Ovary (tissue), 7 donors: ENCODE measurements at regions not wholly inside any gene's neighbourhood (a gene's known extent, or its start where the extent isn't known, plus 50 kb on each side); places are given as distances from the start of the nearest gene placed in this dataset.

Source experiments
- DNase-seq, 5 donors: peaks; one replicate each; pipeline ENCODE4 v3.0.0-alpha.2; 2019 to 2020
- H3K27ac ChIP-seq, 2 donors: fragments of 200-600 bp; one replicate each; pipeline versions ENCODE4 v1.5.1 to v1.8.0; 2019 to 2022
- H3K27me3 ChIP-seq: fragments of 200-600 bp; one replicate; pipeline ENCODE4 v1.8.0; 2022
- H3K36me3 ChIP-seq: fragments of 200-600 bp; sonication (generic); one replicate; pipeline ENCODE4 v1.5.1; 2019
- H3K4me1 ChIP-seq: one replicate; pipeline ENCODE4 v1.8.1; 2013; ENCODE audit warnings: mild to moderate bottlenecking, moderate library complexity; ENCODE audit not compliant: insufficient read depth
- H3K4me3 ChIP-seq: fragments of 200-600 bp; sonication (generic); one replicate; pipeline ENCODE4 v1.5.1; 2017
- H3K9me3 ChIP-seq, 2 donors: fragments of 200-600 bp in 1 of 2; sonication (generic) in 1 of 2; one replicate each; pipeline versions ENCODE4 v1.5.1 to v1.8.1; 2013 to 2019; ENCODE audit warnings: mild to moderate bottlenecking in 1 of 2, moderate library complexity in 1 of 2
- CTCF ChIP-seq, 3 donors: fragments of 450-650 bp in 2 of 3; fragments of 200-600 bp in 1 of 3; IDR thresholded peaks; one replicate each; pipeline versions ENCODE4 v1.5.1 to v1.8.0; 2016 to 2022; ENCODE audit warnings: antibody characterized with exemption in 3 of 3, mild to moderate bottlenecking in 1 of 3
- EP300 ChIP-seq: sonication (generic); formaldehyde crosslinking; IDR thresholded peaks from one replicate; pipeline ENCODE4 v1.6.1; 2017; ENCODE audit warnings: antibody characterized with exemption
- POLR2A ChIP-seq: fragments of 450-650 bp; IDR thresholded peaks from one replicate; pipeline ENCODE4 v1.6.1; 2017; ENCODE audit warnings: antibody characterized with exemption, mild to moderate bottlenecking, moderate library complexity
- WGBS, 3 donors: extraction: QIAGEN DNeasy Blood & Tissue Kit in 1 of 3; methylation state at CpG; one replicate each; pipeline versions ENCODE4 v1.1.5 to v1.1.7; 2013 to 2017; 5-methylcytosine and 5-hydroxymethylcytosine counted together
- intact Hi-C, 4 donors: fragments of 100-400 bp; cut with DNase I; formaldehyde crosslinking; loops; one replicate each; pipeline versions ENCODE4 v1.11.0 to v1.15.1; 2022 to 2023
- donor health status: DM: no; HTN: no; CAD: no; lungs with moderate emphysema.
- donor health status: DM: no; HTN: no; CAD: no.
- donor health status: Bipolar disorder and iron deficiency.
- donor health status: DM: no; HTN: no; CAD: no.
- donor health status: DM: yes; HTN: yes; CAD: no.

GRCh38 chr3:117572786-117573185 is 863.2 kb downstream of the TUSC7 start:
- TF ChIP-seq POLR2A = no peak
- TF ChIP-seq CTCF (IDR thresholded peaks at IDR 0.05) = no peak
- no peak for TF ChIP-seq EP300
- no peaks in the 10 kb centered on the region for H3K4me1 ChIP-seq
- intact Hi-C loops = no loop called here

GRCh38 chr3:117580806-117581205 is 871.2 kb downstream of the TUSC7 start:
- no peaks in the 10 kb centered on the region for H3K27me3 ChIP-seq
- no peaks in the 10 kb centered on the region for H3K36me3 ChIP-seq
- DNase-seq = no peak
- TF ChIP-seq CTCF (IDR thresholded peaks at IDR 0.05) (no peak), EP300 (no peak), POLR2A (no peak)
- no peak overlapping the region for H3K4me3 ChIP-seq
- intact Hi-C loops = no loop called here
- H3K27ac ChIP-seq = no peak overlapping the region
- 64 to 73% (median 71%) methylated on average over 2 of the region's 2 CpGs for WGBS, 3 donors
- no peaks in the 10 kb centered on the region for H3K9me3 ChIP-seq
- H3K4me1 ChIP-seq = no peaks in the 10 kb centered on the region

More at GRCh38 chr3:117572786-117573185, 863.2 kb downstream of the TUSC7 start:
- no peak overlapping the region for H3K4me3 ChIP-seq
- no peak overlapping the region for H3K27ac ChIP-seq
- no peaks in the 10 kb centered on the region for H3K9me3 ChIP-seq
- no peaks in the 10 kb centered on the region for H3K36me3 ChIP-seq
- 81 to 91% (median 83%) methylated on average over 1 of the region's 1 CpG for WGBS, 3 donors
- no peak for DNase-seq
- no peaks in the 10 kb centered on the region for H3K27me3 ChIP-seq

- intact Hi-C loops = no loop called here
- peaks cover 2% of the 10 kb centered on the region for H3K4me1 ChIP-seq
- H3K9me3 ChIP-seq = no peaks in the 10 kb centered on the region
- no peaks in the 10 kb centered on the region for H3K36me3 ChIP-seq
- no peak overlapping the region for H3K4me3 ChIP-seq
- no peak for TF ChIP-seq POLR2A
- no peak for TF ChIP-seq CTCF (IDR thresholded peaks at IDR 0.05)
- TF ChIP-seq EP300 = no peak
- H3K27ac ChIP-seq = no peak overlapping the region
- H3K27me3 ChIP-seq = no peaks in the 10 kb centered on the region
- no peak for DNase-seq
Measured at GRCh38 chr3:117586161-117586560, 876.6 kb downstream of the TUSC7 start.

GRCh38 chr3:117587416-117587815 is 877.8 kb downstream of the TUSC7 start:
- no peak for TF ChIP-seq CTCF (IDR thresholded peaks at IDR 0.05)
- Histone ChIP-seq H3K4me3 (no peak overlapping the region), H3K9me3 (no peaks in the 10 kb centered on the region), H3K36me3 (no peaks in the 10 kb centered on the region), H3K4me1 (peaks cover 2% of the 10 kb centered on the region), H3K27ac (no peak overlapping the region), H3K27me3 (no peaks in the 10 kb centered on the region)
- 94 to 95% (median 95%) methylated on average over 2 of the region's 2 CpGs for WGBS, 3 donors
- no peak for DNase-seq
- intact Hi-C loops = no loop called here

GRCh38 chr3:117589454-117589853 is 879.9 kb downstream of the TUSC7 start:
- intact Hi-C loops = no loop called here
- no peaks in the 10 kb centered on the region for H3K36me3 ChIP-seq
- peaks cover 2% of the 10 kb centered on the region for H3K4me1 ChIP-seq
- H3K4me3 ChIP-seq = no peak overlapping the region
- H3K9me3 ChIP-seq = no peaks in the 10 kb centered on the region
- H3K27ac ChIP-seq = no peak overlapping the region
- TF ChIP-seq EP300 (no peak), POLR2A (no peak), CTCF (IDR thresholded peaks at IDR 0.05) (no peak)
- no peaks in the 10 kb centered on the region for H3K27me3 ChIP-seq
- DNase-seq = no peak
- 57 to 62% (median 60%) methylated on average over 2 of the region's 2 CpGs for WGBS, 3 donors
